ENCODE measurements at regions not wholly inside any gene's neighbourhood (a gene's known extent, or its start where the extent isn't known, plus 50 kb on each side); places are given as distances from the start of the nearest gene placed in this dataset.
"Not testable (repeated sequence)": the region's sequence is repeated elsewhere in the genome, so short reads cannot be mapped to it uniquely, and the experiment has no call there.

DNA sequence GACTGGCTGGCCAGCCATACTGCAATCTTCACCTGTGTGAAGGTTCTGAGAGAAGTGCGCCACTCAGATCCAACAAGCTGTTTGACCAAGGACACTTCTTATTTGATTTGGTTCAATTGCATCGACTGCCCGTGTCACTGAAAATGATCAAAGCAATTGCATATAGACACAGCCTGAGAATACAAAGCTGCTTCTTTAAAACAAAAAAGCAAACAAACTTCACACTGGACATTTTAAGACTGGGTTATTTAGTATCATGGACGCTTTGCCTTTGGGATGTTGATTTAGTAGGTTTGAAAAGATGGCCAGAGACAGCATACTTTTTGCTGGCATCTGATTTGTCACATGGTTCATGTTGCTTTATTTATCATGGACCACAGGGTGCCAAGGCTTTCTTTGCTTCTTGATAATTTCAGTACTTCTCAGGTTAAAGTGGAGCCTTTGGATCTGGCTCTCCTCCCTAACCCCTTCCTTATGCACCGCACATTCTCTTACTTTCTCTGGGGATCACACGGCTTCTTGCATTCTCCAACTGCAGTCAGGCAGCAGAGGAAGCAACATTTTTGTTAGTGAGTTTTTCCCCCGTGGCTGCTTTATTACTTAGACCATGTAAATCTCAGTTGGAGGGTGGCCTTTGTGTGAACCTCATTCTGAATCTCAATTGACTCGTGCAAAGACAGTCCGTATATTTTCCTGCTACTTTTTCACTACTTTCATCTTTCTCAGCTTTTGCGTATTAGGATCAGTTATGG is 151.0 kb downstream of the CD47 start:
- DNase-seq: peak; percentile 20

DNA sequence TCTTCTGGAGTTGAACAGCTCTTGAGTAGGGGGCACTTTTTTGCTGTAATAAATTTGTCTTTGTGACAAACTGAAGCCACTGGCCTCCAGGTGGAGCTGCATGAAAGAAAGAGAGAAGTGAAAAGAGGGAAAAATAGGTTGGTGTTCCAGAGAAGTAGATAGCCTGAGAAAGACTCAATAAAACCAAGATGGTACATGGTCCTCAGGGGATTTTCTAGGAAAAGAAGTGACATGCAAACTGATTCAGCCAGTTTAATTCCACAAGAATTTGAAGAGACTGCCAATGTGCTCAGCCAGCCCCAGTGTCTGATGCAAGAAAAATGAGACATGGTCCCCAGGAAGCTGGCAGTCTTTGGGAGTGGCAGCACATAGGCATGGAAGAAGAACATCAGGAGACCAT is 152.7 kb downstream of the CD47 start:
- DNase-seq: no peak

DNA sequence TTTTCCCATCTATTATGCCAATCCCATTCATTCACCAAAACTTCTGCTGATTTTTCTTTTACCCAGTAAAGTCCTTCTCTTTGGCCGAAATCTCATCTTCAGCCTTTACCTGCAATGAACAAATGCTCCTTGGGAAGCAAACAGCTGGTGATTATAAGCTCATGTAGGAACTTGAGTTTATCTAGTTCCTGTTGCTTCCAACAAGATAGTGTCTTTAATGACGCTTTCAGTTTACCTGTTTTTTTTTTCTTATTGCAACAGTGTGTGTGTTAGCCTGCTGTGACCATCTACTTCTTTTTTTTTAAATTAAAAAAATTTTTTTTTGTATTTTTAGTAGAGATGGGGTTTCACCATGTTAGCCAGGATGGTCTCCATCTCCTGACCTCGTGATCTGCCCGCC is 156.0 kb downstream of the CD47 start:
- DNase-seq: no peak

DNA sequence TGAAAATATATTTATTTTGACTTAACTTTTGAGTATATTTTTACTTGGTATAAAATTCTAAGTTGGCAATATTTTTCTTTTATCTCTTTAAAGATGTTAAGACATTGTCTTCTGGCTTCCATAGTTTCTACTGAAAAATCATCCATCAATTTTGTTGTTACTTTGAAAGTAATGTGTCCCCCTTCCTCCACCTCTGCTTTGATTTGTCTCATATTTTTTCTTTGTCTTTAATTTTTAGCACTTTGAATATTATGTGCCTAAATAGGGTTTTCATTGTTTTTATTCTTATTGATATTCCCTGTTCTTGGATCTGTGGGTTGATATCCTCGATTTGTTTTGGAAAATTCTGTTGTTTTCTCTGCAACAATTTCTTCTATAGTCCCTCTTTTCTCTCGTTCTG is 157.4 kb downstream of the CD47 start:
- no peak for DNase-seq

DNA sequence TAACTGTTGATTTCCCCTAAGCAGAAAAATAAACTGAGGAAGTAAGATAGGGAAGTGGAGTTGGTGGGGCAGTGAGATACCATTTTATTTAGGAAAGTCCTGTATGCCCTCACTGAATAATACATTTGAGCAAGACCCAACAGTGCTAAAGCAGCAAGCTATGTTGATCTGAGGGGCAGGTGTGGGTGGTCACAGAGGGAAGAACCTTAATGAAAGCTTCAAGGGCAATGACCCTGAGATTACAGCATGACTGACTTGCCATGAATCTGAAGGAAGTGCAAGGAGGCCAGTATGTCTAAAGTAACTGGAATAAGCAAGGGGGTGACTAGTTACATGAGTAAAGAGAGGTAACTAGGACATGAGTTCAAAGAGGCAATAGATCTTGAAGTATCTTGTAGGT is 159.5 kb downstream of the CD47 start:
- DNase-seq: no peak

DNA sequence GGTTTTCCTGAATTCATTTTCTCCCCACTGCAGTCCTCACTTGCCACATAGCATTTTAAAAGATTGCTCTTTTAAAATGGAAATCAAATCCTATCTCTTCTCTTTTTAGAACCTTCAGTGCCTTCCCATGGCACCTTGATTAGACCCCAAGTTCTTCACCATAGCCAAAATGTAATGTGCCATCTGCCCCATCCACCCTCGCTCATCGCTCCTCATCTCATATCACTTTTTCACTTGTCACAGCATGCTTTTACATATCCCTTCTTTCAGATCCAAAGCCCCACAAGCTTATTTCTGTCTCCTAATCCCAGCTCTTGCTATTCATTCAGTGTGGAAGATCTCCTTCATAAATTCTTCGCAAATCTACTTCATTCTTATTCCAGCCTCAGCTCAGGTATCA is 161.7 kb downstream of the CD47 start:
- no peak for DNase-seq

DNA sequence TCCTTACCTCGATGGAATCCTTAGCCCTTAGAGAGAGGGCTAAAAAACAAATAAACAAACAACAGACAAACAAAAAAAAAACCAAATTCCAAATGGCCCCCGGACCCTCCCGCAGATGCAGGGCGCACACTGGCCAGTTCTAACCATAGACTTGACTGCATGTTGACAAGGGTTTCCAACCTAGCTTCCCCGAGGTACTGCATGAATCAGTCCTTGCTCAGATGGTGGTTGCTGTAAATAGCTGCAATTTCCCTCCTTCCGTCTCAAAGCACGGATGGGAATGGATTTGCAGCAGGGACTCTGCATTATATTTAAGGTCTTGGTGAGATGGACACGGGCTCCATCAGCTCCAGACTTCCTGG is 162.8 kb downstream of the CD47 start:
- DNase-seq: peak; percentile 12

DNA sequence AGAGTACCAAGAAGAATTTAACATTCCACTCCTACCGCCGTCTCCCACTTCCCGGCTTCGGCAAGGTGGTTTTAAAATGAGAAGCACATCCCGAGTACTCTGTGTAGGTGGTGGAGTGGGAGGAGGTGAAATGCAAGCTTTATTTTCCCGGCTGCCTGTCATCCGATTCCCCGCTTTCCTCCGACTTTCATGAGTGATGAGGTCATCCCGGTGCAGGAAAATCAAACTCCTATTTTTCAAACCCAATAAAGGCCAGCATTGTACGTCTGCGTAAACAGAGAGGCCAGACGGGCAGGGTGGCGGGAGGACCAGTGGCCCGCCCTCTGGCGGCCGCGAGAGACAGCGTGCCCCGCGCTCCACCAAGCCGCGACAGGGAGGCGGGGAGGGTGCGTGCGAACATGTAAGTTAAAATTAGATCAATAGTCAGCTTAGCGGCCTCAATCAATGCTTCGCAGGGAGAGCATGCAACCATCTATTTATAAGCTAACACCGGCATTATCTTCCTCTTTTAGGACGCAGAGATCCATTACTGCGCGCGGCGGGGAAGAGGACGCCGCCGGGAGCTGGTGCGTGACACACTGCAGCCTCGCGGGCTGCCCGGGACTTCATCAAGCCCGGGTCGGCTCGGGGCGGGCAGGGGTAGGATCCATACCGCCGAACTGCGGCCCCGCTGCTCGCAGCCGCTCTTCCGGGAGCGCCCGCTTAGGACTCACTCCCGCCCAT is 163.3 kb downstream of the CD47 start:
- peak; percentile 38 for DNase-seq

DNA sequence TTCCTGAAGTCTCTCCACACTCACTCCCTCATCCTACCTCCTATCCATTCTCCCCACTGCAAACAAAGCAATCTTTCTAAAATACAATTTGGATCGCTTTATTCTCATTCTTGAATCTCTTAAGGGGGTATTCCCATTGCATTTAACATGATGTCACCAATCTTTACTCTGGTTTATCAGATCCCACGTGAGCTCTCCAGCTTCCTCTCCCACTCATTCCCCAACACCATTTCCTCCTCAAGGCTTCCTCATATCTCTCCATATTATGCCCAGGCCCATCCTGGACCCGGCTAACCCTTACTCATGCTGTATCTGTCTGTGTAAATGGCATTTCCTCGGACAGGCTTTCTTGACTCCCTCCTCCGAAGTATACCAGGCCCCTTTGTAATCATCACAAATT is 165.0 kb downstream of the CD47 start:
- DNase-seq: no peak

DNA sequence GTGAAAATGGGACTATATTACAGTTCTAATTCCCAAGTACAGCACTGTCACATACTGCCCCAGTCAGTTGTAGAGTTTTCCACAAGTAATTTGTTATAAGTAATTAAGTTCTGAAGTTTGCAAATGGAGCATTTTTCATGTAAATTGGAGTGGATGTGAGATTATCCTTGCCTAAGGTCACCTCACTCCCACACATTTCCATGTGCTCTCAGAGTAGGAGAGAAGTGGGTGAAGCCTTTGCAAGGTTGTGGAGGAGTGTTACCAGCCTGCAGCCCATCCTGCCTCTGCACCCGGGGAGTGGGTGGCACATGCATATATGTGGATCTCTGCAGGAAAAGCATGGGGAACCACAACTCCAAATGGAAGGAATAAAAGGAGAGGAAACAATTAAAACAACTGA is 169.8 kb downstream of the CD47 start:
- no peak for DNase-seq

DNA sequence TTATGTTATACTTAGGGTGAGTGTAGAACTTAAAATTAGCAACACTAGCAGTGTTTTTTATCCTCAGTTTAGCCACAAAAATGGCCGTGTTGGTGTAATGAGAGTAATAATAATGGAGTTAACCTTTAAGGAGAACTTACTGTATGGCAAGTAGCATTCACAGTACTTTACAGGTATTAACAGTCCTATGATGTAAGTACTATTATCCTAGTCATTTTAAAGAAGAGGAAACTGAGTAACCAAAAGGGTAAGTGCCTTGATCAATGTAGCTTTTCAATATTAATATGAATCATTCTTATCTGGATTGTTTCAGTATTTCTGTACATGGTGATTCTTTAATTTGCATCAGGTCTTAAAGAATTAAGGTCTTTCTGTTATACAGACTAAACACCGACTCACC is 170.3 kb downstream of the CD47 start:
- no peak for DNase-seq

DNA sequence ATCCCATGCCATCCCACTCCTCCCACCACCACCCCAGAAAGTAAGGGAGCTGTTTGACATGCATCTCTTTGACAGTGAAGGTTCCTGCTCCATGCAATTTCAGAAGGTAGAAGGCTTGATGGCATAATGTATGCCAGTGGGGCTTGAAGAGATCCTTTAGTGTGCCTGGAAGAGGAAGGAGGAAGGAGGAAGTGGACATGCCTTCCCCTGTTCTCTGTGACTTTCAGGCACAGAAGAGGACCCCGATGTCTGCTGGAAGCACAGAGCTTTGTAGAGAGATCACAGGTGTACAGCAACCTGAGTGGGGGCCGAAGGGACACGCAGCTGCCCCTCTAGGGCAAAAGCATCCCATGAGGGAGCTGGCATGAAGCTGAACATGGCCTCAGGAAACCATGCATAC is 171.6 kb downstream of the CD47 start:
- DNase-seq: no peak

DNA sequence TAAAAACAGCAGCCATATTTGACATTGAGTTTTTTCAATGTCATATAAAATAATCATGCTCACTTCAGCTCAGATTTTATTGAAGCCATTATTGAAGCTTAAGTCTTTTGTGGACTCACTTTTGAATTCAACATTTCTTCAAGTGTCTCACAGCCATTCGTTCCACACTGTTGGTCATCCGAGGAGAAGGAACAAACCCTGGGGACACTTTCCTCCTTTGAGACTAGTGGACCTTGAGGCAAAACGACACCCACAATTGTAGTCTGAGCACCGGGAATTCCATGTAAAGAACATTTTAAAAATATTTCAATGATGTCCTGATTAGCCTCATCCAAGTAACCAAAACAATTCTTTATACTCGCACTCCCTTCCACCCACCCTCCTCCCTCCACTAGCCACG is 174.7 kb downstream of the CD47 start:
- no peak for DNase-seq

DNA sequence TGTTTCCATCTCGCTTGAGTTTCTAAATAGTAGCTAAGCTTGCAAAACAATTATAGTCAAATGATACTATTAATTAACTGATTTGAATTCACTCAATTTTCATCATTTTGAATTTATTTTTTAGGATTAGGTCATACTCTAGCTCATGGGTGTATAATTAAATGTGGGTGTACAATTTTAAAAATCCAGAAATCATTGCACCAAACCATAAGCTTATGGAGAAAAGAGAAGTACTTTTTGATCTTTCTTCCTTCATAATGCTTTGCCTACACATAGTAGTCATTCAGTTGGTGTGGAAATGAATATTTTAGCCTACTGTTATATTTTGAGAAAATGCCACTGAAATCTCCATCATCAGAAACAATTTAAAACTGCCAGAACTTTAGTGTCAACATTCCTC is 175.1 kb downstream of the CD47 start:
- no peak for DNase-seq

DNA sequence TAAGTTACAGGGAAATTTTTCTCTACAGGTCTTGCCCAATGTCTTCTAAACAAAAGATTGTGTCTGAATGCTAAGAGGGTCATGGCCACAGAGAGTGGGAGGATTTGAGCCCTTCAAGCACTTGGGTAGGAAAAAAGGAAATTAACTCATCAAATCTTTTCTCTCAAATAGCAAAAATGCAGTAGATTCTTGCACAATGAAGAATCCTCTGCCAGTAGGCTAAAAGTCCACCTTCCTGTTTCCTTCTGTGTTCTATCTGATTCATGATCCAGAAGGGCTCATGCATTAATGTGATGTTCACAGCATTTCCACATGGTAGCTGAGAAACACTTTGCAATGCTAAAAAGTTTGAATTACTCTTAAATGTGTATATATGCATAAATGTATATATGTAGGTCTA is 177.1 kb downstream of the CD47 start:
- no peak for DNase-seq

DNA sequence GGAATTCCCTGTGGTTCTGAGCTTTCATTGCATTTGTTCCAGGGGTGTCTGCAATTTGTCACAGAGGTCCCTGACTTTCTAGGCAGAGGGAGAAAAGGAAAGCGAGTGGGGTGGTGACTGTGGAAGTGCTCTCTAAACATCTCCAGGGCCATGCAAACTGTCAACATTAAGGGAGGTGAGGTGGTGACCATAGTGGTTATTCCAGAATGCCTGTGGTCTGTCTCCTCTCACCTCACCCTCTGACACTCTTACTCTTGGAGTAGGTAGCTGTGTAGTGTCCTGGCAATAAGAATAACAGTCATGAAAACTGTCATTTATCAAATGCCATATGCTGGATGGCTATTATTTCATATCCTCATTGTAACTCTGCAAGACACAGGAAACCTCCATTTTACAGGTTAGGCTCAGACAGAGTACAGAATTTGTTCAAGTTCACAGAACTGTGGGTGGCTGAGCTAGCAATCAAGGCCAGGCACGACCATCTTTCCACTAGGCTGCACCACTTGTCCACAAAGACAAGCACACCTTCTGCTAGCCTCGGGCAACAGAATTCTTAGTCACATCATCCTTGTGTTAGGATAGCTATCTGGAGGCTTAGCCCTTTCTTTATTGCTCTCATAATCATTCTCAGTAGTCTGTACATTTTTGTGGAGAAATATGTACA is 179.4 kb downstream of the CD47 start:
- DNase-seq: no peak

DNA sequence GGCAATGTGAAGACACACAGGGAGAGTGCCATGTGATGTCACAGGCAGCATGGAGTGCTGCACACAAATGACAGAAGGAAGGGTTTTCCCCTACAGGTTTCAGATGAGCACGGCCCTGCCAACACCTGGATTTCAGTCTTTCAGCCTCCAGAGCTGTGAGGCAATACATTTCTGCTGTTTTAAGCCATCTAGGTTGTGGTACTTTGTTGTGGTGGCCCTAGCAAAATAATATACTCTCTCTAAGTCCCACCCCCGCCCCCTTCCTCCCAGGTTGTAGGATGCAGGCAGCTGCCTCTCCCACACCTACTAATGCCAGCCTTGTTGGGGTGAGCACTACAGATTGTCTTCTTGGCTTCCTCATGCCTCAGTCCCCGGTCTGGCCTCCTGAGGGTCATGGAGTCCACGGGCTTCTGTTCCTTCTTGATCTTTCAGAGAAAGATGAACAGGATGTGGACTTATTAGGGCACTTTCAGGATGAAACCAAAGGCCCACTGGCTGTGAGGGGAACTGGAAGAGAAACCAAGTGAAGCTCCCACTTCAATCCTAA is 180.0 kb downstream of the CD47 start:
- no peak for DNase-seq

DNA sequence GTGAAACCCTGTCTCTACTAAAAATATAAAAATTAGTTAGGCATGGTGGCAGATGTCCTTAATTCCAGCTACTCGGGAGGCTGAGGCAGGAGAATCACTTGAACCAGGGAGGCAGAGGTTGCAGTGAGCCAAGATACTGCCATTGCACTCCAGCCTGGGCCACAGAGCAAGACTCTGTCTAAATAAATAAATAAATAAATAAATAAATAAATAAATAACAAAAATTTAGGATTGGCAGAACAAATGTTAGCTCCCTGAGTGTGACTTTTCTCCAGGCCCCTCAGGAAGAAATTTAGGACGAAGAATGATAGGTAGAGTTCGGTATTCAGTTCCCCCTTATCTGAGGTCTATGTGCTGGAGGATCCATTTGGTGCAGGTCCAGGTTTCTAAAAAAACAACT is 181.2 kb downstream of the CD47 start:
- not testable (repeated sequence) for DNase-seq

DNA sequence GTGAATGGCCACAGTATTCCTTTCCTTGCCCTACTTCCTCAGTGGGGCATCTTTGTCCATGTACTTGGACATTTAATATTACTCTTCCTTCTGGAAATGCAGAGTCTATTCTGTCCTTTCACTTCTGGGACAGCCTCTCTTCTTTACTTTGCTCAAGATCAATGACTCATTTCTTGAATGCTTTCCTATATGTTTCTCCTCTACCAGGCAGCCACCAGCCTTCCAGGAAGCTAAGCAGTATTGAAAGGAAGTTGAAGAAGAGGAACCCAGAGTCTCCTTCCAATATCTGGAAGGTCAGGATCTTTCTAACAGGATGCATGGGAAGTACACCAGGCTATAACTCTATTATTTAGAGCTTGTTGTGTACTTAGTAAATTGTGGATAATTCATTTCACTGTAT is 182.8 kb downstream of the CD47 start:
- DNase-seq: no peak

DNA sequence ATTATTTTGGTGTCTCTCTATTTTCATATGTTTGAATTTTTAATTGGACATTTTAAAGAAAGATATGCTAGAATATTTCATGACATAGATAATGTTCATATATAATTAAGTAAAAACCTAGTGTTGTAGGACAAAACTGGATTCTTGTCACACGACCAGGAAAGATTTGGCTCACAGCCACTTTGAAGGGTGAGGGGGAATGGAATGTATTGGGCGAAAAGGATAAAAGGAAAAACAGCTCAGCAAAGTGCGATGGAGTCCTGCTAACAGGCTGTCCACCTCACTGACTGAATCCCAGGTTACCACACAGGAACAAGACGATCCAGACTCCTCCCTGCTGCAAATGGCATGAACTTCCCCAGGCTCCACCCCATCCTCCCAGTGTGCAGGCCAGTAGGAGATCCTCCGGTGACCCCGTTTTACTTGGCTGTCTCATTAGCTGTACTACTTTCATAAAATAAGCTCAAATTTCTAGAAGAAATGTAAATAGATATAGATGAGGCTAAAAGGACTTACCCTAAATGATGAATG is 186.2 kb downstream of the CD47 start:
- DNase-seq: no peak

DNA sequence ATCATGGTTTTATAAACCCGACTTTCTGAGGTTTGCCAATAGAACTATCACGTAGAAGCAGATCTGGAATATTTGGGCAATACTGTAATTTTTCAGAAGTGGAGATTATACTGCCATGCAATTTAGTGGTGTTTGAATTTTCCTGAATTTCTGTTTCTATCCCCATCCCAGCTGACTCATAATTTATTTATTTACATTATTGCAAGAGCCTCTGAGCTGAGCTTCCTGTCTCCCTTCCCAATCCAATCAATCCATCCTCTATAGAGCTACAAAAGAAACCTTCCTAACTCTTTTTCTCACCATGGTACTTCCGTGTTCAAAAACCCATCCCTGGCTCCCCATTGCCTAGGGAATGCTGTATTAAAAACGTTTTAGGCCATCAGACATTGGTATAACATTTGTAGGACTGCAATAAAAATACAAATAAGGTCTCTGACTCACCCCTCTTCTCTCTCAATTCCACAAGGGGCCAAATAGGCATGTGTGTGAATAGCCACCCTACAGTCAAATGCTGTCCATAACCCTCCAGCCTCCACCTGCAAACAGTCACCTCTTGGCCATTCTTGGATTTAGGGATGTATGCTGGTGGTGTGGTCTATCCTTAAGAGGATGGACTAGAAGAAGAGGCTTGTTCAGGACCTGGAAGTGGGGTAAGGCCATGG is 190.7 kb downstream of the CD47 start:
- no peak for DNase-seq

DNA sequence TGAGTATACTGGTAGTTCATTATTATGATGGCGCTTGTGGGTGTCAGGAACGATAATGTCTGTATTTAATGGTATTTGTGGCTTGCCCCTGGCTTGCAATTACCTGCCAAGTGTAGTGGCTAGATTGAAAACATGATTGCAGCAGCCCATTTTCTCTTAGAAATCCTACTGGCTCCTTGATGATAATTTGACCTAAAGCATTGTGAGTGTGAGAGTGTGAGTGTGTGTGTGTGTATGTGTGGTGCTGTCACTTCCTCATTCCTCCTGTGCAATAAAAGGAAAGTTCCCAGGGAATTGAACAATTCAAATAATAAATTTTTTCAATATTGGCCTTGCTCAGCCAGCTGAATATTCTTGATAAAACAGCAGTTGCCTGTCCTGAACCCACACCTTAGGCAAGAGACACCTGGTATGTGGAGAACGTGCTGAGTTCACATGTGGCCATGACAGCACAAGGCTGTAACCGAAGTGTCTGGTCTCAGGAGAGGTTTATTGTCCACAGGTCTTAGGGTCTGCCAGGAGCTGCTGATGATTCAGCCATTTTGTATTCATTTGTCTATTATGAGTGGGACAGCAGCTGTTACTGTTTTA is 193.3 kb downstream of the CD47 start:
- DNase-seq: no peak

DNA sequence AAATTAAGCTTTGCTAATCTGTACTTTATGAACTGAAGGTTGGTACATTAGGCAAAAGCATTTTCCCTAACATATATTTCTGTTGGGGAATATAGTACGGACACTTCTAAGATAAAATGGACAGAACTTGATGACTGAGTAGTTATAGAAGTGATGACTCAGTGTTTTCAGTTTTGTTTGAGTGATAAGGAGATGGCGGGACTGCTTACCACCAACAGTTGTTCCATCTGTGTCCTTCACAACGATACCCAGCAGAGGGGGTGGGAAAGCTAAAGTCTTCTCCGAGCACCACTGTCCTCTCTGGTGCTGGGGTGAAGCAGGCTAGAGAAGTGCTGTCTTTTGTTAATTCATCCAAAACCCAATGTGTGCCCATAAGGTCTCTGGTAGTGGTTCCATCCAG is 195.8 kb downstream of the CD47 start:
- DNase-seq: no peak
